ENCODE measurements at regions not wholly inside any gene's neighbourhood (a gene's known extent, or its start where the extent isn't known, plus 50 kb on each side); places are given as distances from the start of the nearest gene placed in this dataset.
"Not testable (repeated sequence)": the region's sequence is repeated elsewhere in the genome, so short reads cannot be mapped to it uniquely, and the experiment has no call there.

DNA sequence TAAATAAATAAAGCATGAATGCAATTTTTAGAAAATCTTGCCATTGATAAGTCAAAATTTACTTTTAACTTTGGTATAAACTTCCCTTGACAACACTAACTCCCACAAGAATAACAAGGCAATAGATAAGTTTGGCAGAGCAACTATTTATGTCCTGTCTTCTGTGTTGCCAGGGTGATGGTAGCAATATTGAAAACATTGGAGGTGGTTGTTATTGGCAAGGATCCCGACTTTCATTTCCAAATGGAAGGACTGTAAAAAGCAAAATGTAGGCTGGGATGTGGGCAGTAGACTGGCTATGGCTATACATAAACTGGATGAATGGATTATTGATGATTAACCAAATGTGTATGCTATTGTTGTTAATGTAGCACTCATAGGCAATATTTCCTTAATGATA is 134.9 kb upstream of the CACNA2D1 start:
- intact Hi-C loops (cut with micrococcal nuclease): no loop called here
- Mint-ChIP-seq H3K9me3 (no peaks in the 10 kb centered on the region), H3K4me1 (no peaks in the 10 kb centered on the region), H3K27ac (no peak overlapping the region), H3K4me3 (no peak overlapping the region), H3K36me3 (ENCODE audit: low read depth) (no peaks in the 10 kb centered on the region), H3K27me3 (no peaks in the 10 kb centered on the region)
- ATAC-seq (ENCODE audit: low read depth) (no peak), DNase-seq (no peak)
- TF ChIP-seq, protein P1, sequence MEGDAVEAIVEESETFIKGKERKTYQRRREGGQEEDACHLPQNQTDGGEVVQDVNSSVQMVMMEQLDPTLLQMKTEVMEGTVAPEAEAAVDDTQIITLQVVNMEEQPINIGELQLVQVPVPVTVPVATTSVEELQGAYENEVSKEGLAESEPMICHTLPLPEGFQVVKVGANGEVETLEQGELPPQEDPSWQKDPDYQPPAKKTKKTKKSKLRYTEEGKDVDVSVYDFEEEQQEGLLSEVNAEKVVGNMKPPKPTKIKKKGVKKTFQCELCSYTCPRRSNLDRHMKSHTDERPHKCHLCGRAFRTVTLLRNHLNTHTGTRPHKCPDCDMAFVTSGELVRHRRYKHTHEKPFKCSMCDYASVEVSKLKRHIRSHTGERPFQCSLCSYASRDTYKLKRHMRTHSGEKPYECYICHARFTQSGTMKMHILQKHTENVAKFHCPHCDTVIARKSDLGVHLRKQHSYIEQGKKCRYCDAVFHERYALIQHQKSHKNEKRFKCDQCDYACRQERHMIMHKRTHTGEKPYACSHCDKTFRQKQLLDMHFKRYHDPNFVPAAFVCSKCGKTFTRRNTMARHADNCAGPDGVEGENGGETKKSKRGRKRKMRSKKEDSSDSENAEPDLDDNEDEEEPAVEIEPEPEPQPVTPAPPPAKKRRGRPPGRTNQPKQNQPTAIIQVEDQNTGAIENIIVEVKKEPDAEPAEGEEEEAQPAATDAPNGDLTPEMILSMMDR (IDR thresholded peaks at IDR 0.05): no peak
- ChIA-PET POLR2A (no interaction called here), CTCF (no interaction called here)

DNA sequence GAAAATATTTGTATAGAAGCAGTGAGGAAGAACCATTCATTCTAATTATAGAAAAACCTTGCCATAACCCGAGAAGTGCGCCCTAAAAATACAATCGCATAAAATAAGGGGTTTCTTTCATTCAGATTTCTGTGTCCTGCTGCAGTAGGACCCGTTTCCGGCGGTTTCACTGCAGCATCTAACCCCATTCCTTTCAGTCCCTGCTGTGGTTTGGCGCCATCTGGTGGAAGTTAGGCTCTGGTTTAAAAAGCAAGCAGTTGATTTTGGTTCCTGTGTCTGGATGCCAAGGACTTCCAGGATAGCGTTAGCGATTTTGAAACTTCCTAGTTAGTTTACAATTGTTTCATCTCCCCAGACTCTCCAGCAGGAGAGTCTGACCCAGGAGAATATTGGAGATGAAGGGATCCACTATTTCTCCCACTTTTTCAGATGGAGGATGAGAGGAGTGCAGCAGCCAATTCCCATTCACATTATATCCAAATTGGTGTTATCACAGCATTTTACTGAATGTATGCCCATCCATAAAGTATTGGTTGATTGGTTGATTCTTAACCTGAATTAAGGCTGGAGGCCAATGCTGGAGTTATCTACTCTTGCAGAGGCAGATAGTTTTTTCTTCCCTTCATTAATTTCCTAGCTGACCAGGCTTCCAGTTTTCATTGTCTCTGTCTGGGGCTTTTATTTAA is 128.8 kb upstream of the CACNA2D1 start:
- no peaks in the 10 kb centered on the region for H3K9me3 Mint-ChIP-seq
- ChIA-PET POLR2A (no interaction called here), CTCF (interaction anchor here (0.7 to 1.4 kb wide), 6 partner anchors 426 to 1090 kb away, joined by 3 to 5 read pairs (median 3); no protein-coding TSS in a partner anchor)
- intact Hi-C loops (cut with micrococcal nuclease): loop anchor here (1.0 to 5.0 kb wide), 3 partner anchors 1073 to 1875 kb away; no protein-coding TSS in a partner anchor
- ATAC-seq (ENCODE audit: low read depth) (peak; percentile 37), DNase-seq (peak; percentile 17)
- H3K4me1 Mint-ChIP-seq: no peaks in the 10 kb centered on the region
- H3K27me3 Mint-ChIP-seq: no peaks in the 10 kb centered on the region
- H3K27ac Mint-ChIP-seq: no peak overlapping the region
- H3K4me3 Mint-ChIP-seq: no peak overlapping the region
- TF ChIP-seq, protein P1 (IDR thresholded peaks at IDR 0.05): peak; percentile 22
- H3K36me3 Mint-ChIP-seq (ENCODE audit: low read depth): no peaks in the 10 kb centered on the region

DNA sequence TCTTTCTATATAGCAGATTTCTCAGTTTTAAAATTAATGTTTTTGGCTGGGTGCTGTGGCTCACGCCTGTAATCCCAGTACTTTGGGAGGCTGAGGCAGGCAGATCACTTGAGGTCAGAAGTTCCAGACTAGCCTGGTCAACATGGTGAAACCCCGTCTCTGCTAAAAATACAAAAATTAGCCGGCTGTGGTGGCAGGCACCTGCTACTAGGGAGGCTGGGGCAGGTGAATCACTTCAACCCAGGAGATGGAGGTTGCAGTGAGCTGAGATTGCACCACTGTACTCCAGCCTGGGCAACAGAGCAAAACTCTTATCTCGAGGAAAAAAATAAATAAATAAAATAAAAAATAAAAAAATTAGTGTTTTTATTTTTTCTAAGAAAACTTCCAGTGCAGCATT is 127.5 kb upstream of the CACNA2D1 start:
- DNase-seq; H3K27me3 Mint-ChIP-seq; POLR2A ChIA-PET; H3K4me1 Mint-ChIP-seq; ATAC-seq (ENCODE audit: low read depth); H3K27ac Mint-ChIP-seq; H3K36me3 Mint-ChIP-seq (ENCODE audit: low read depth); H3K4me3 Mint-ChIP-seq; H3K9me3 Mint-ChIP-seq: not testable (repeated sequence)
- CTCF ChIA-PET: interaction anchor here (1.0 to 1.4 kb wide), 3 partner anchors 528 to 1088 kb away, joined by 3 to 5 read pairs (median 3); no protein-coding TSS in a partner anchor
- intact Hi-C loops (cut with micrococcal nuclease): loop anchor here (5.0 kb wide), 1 partner anchor 1874 kb away; no protein-coding TSS in a partner anchor

DNA sequence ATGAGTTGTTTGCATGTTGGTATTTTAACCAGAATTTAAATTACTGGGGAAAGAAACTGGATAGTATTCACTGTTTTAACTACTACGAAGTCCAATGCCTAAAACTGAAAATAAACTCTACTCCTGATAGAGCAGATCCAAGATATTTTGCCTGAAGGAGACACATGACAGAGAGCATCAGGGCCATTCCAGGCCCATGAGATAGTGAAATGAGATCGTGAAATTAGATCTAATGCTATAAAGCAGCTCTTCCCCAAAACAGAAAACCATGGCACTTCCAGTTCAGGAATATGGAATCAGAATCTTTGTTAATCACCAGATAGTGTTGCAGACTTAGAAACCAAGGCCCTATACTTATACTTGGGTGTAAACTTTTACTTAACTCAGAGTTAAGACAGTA is 124.3 kb upstream of the CACNA2D1 start:
- Mint-ChIP-seq H3K27me3 (no peaks in the 10 kb centered on the region), H3K27ac (no peak overlapping the region), H3K9me3 (no peaks in the 10 kb centered on the region), H3K4me1 (no peaks in the 10 kb centered on the region), H3K4me3 (no peak overlapping the region), H3K36me3 (ENCODE audit: low read depth) (no peaks in the 10 kb centered on the region)
- TF ChIP-seq, protein P1 (IDR thresholded peaks at IDR 0.05): no peak
- no peak for ATAC-seq (ENCODE audit: low read depth)
- ChIA-PET POLR2A (no interaction called here), CTCF (no interaction called here)
- DNase-seq: no peak
- intact Hi-C loops (cut with micrococcal nuclease): no loop called here

DNA sequence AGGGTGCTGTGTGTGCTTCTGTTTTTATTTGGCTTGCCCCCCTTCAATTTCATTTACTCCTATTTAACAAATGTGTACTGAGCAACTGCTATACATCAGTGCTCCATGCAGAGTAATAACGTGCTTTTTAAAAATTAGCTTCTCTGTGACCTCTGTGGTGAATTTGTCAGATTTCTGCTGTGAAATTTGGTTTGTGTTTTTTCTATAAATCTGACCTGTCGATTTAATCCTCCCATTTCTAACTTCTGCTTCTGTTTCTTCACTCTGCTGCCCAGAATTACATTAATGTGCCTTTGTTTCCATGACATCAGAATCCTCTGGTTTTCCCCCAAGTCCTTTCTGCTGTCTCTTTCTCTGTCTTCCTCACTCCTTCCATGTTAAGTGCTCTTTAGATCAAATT is 123.8 kb upstream of the CACNA2D1 start:
- CTCF ChIA-PET: no interaction called here
- H3K27ac Mint-ChIP-seq: no peak overlapping the region
- TF ChIP-seq, protein P1 (IDR thresholded peaks at IDR 0.05): no peak
- intact Hi-C loops (cut with micrococcal nuclease): no loop called here
- H3K9me3 Mint-ChIP-seq: no peaks in the 10 kb centered on the region
- POLR2A ChIA-PET: no interaction called here
- H3K27me3 Mint-ChIP-seq: no peaks in the 10 kb centered on the region
- ATAC-seq (ENCODE audit: low read depth) (no peak), DNase-seq (no peak)
- H3K4me3 Mint-ChIP-seq: no peak overlapping the region
- no peaks in the 10 kb centered on the region for H3K4me1 Mint-ChIP-seq
- H3K36me3 Mint-ChIP-seq (ENCODE audit: low read depth): no peaks in the 10 kb centered on the region

DNA sequence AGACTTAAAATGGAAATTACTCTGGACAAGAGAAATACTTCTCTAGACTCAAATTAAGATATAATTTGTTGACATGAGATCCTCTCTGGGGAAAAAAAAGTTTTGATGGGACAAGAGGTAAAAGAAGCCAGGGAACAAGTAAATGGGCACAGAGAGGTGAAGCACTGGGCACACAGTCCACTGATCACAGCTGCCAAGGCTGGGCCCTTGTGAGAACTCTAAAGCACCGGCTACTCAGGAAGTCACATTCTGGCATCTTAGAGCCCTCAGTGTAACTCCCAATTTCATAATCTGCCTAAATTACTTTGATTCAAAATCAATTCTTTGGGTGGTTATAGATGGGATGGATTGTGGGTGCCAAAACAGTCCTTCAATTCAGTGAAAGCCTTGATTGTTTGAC is 123.2 kb upstream of the CACNA2D1 start:
- Mint-ChIP-seq H3K27me3 (no peaks in the 10 kb centered on the region), H3K27ac (no peak overlapping the region), H3K4me3 (no peak overlapping the region), H3K4me1 (no peaks in the 10 kb centered on the region), H3K9me3 (no peaks in the 10 kb centered on the region), H3K36me3 (ENCODE audit: low read depth) (no peaks in the 10 kb centered on the region)
- ChIA-PET POLR2A (no interaction called here), CTCF (no interaction called here)
- DNase-seq (no peak), ATAC-seq (ENCODE audit: low read depth) (no peak)
- TF ChIP-seq, protein P1 (IDR thresholded peaks at IDR 0.05): no peak
- intact Hi-C loops (cut with micrococcal nuclease): no loop called here
